Spleen (tissue), 3 donors: ENCODE measurements at regions not wholly inside any gene's neighbourhood (a gene's known extent, or its start where the extent isn't known, plus 50 kb on each side); places are given as distances from the start of the nearest gene placed in this dataset.

Source experiments
- POLR2A ChIP-seq, 3 donors: fragments of 450-650 bp; IDR thresholded peaks; one replicate each; pipeline ENCODE4 v1.5.1; 2017; ENCODE audit warnings: antibody characterized with exemption in 3 of 3, mild to moderate bottlenecking in 1 of 3
- POLR2AphosphoS5 ChIP-seq, 3 donors: sonication (generic); formaldehyde crosslinking; IDR thresholded peaks; one replicate each; pipeline ENCODE4 v1.5.1; 2017; ENCODE audit warnings: antibody characterized with exemption in 3 of 3

DNA sequence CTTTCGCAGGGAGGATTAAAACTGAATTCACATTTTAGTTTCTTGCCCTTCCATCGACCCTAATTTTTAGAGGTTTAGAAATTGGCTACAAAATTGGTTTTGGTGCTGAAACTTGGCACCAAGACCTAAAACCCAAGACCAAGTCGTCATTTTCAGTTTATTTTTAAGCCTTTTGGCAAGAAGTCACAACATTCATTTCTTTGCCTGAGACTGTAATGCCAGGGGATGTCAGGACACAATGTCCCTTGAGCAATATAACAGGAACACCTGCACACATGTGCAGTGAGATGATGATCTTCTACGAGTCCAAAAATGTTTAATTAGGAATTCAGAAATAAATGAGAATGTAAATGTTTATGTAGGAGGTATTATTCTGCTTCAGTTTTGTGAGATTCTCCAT, 335.4 kb upstream of the ANKRD30A start:
- TF ChIP-seq POLR2AphosphoS5 (IDR thresholded peaks at IDR 0.05) (no peak), POLR2A (IDR thresholded peaks at IDR 0.05) (no peak)
